PC-9 (cell line): ENCODE measurements at regions not wholly inside any gene's neighbourhood (a gene's known extent, or its start where the extent isn't known, plus 50 kb on each side); places are given as distances from the start of the nearest gene placed in this dataset.

Experiments used
- CTCF ChIP-seq: fragments of 200-600 bp; sonication (generic); conservative IDR thresholded peaks from 2 replicates; pipeline ENCODE4 v1.6.1; 2017; ENCODE audit warnings: mixed run types, antibody characterized with exemption, mild to moderate bottlenecking, moderate library complexity
- EZH2 ChIP-seq: fragments of 200-600 bp; sonication (generic); IDR thresholded peaks from 2 replicates; pipeline ENCODE4 v1.8.0; 2017; ENCODE audit warnings: antibody characterized with exemption, low read depth

- TF ChIP-seq CTCF, result no peak
- no peak for TF ChIP-seq EZH2
Observed at GRCh38 chr2:8431446-8432125, 250.3 kb upstream of the ID2 start.
